OCI-LY3 (cell line): ENCODE measurements at regions not wholly inside any gene's neighbourhood (a gene's known extent, or its start where the extent isn't known, plus 50 kb on each side); places are given as distances from the start of the nearest gene placed in this dataset.

Experiments
- H2AFZ ChIP-seq: fragments of 200-600, 300-600 bp; shearing (Covaris generic); 2 replicates; pipeline ENCODE4 v1.6.0; 2014; ENCODE audit warnings: antibody characterized with exemption, low read depth, low read length
- H3K27ac ChIP-seq: fragments of 200-600, 300-600 bp; sonication (generic); 2 replicates; pipeline ENCODE4 v1.5.1; 2014; ENCODE audit warnings: mild to moderate bottlenecking, low read length, moderate library complexity, mixed read lengths
- H3K27me3 ChIP-seq: fragments of 200-600, 300-600 bp; sonication (generic); 2 replicates; pipeline ENCODE4 v1.6.1; 2014; ENCODE audit warnings: low read depth, low read length, mixed read lengths
- H3K36me3 ChIP-seq: fragments of 200-600, 300-600 bp; sonication (generic); replicated peaks from 2 replicates; pipeline ENCODE3; 2014; ENCODE audit warnings: low read depth, low read length, mixed read lengths
- H3K4me1 ChIP-seq: fragments of 300-600, 200-600 bp; sonication (generic); 2 replicates; pipeline ENCODE4 v1.6.1; 2014; ENCODE audit warnings: low read length, mixed read lengths
- H3K4me2 ChIP-seq: fragments of 200-600, 300-600 bp; sonication (generic); 2 replicates; pipeline ENCODE4 v1.6.1; 2014; ENCODE audit warnings: low read length, mixed read lengths
- H3K4me3 ChIP-seq: fragments of 300-600, 200-600 bp; sonication (generic); 2 replicates; pipeline ENCODE4 v1.5.1; 2014; ENCODE audit warnings: antibody characterized with exemption, mild to moderate bottlenecking, low read length, moderate library complexity
- H3K79me2 ChIP-seq: fragments of 300-600, 200-600 bp; shearing (Covaris generic); 2 replicates; pipeline ENCODE4 v1.6.1; 2014; ENCODE audit warnings: mild to moderate bottlenecking, low read length, mixed read lengths
- H3K9ac ChIP-seq: fragments of 300-600, 200-600 bp; shearing (Covaris generic); 2 replicates; pipeline ENCODE4 v1.6.0; 2014; ENCODE audit warnings: mild to moderate bottlenecking, low read length, moderate library complexity
- H3K9me3 ChIP-seq: fragments of 200-600, 300-600 bp; shearing (Covaris generic); 2 replicates; pipeline ENCODE4 v1.6.1; 2014; ENCODE audit warnings: low read length, mixed read lengths; ENCODE audit not compliant: insufficient read depth
- H4K20me1 ChIP-seq: fragments of 200-600, 300-600 bp; sonication (generic); 2 replicates; pipeline ENCODE4 v1.6.1; 2016; ENCODE audit warnings: low read length, mixed read lengths; ENCODE audit not compliant: insufficient read depth
- EZH2phosphoT487 ChIP-seq: fragments of 200-600 bp; shearing (Covaris generic); IDR thresholded peaks from 2 replicates; pipeline ENCODE4 v1.6.1; 2018; ENCODE audit warnings: antibody characterized with exemption, mixed run types, low read depth
- TF ChIP-seq, protein P1 (sequence below): fragments of 200-600, 300-600 bp; sonication (generic); IDR thresholded peaks from 2 replicates; pipeline ENCODE4 v1.5.1; 2014; ENCODE audit warnings: antibody characterized with exemption, low read length, low read depth

DNA sequence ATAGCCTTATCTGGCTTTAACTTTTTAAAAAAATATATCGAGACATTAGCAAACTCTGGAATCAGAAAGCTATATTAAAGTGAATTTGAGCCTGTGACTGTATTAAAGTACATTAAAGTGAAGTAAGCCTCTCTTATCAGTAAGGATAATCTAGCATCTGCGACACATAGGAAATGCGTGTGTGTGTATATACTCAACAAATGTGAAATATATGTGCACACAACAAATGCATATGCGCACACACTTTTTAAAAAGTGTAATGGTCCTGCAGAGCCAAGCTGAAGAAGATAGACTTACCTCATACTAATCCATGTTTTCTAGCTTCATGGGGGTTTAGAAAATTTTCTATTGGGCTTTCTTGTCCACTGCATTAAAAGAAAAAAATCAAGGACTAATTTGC, 437.1 kb downstream of the ZIC1 start:
- Histone ChIP-seq H2AFZ (no peak overlapping the region), H3K36me3 (no peaks in the 10 kb centered on the region), H3K9me3 (no peaks in the 10 kb centered on the region), H3K27ac (no peak overlapping the region), H3K27me3 (no peaks in the 10 kb centered on the region), H3K9ac (no peak overlapping the region), H3K4me2 (no peak overlapping the region), H4K20me1 (no peaks in the 10 kb centered on the region), H3K4me3 (no peak overlapping the region), H3K79me2 (no peaks in the 10 kb centered on the region), H3K4me1 (no peaks in the 10 kb centered on the region)
- no peak for TF ChIP-seq EZH2phosphoT487
- TF ChIP-seq, protein P1, sequence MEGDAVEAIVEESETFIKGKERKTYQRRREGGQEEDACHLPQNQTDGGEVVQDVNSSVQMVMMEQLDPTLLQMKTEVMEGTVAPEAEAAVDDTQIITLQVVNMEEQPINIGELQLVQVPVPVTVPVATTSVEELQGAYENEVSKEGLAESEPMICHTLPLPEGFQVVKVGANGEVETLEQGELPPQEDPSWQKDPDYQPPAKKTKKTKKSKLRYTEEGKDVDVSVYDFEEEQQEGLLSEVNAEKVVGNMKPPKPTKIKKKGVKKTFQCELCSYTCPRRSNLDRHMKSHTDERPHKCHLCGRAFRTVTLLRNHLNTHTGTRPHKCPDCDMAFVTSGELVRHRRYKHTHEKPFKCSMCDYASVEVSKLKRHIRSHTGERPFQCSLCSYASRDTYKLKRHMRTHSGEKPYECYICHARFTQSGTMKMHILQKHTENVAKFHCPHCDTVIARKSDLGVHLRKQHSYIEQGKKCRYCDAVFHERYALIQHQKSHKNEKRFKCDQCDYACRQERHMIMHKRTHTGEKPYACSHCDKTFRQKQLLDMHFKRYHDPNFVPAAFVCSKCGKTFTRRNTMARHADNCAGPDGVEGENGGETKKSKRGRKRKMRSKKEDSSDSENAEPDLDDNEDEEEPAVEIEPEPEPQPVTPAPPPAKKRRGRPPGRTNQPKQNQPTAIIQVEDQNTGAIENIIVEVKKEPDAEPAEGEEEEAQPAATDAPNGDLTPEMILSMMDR = no peak

DNA sequence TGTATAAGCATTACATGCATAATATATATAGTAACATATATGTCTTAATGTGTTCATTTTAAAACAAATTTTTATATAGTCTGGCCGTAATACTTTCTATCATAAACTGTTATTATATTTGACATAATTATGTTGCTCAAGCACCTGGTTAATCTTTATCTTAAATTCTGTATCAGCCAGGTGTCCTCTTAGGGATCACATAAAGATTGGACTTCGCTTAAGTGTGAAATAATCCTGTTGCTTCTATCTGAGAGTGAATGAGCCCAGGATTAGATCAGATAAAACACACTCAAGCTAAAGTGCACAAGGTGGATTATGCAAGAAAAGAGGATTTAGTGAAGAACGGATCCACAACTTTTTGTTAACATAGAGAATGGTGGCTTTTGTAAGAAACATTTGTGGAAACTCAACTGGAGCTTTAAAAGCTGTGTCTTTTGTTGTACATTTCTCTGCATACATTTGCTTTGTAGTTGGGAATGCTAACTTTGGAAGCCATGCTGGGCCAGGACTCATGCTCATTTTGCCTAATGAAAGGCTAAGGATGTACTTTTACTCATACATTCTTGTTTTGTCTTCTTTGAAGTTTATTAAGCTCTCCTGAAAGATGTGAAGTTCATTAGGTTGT, 437.8 kb downstream of the ZIC1 start:
- Histone ChIP-seq H3K27ac (no peak overlapping the region), H3K9ac (no peak overlapping the region), H4K20me1 (no peaks in the 10 kb centered on the region), H2AFZ (no peak overlapping the region), H3K79me2 (no peaks in the 10 kb centered on the region), H3K4me3 (no peak overlapping the region), H3K27me3 (no peaks in the 10 kb centered on the region), H3K4me1 (no peaks in the 10 kb centered on the region), H3K36me3 (no peaks in the 10 kb centered on the region), H3K4me2 (no peak overlapping the region), H3K9me3 (no peaks in the 10 kb centered on the region)
- no peak for TF ChIP-seq EZH2phosphoT487
- TF ChIP-seq, protein P1 = no peak

DNA sequence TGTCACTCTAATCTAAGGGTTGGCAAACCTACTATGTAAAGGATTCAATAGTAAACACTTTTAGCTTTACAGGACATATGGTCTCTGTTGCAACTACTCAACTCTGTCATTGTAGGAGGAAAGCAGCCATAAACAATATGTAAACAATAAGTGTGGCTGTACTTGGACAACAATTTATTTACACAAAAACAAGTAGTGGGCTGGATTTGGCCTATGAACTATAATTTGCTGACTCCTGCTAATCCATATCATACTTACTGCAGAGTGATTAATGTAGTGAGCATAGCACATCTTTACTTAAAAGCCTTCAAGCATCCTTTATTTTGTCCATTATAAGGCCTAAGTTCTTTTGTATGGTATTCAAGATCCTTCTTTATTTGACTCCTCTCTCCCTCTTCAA, 441.9 kb downstream of the ZIC1 start:
- H3K36me3 ChIP-seq = no peaks in the 10 kb centered on the region
- no peak overlapping the region for H2AFZ ChIP-seq
- no peak overlapping the region for H3K4me3 ChIP-seq
- no peaks in the 10 kb centered on the region for H3K27me3 ChIP-seq
- 0 out of 2 replicates have a peak, but pooled peaks cover 5% of the 10 kb centered on the region for H3K9me3 ChIP-seq
- H3K27ac ChIP-seq = no peak overlapping the region
- no peak overlapping the region for H3K4me2 ChIP-seq
- no peak overlapping the region for H3K9ac ChIP-seq
- H3K4me1 ChIP-seq = no peaks in the 10 kb centered on the region
- H4K20me1 ChIP-seq = no peaks in the 10 kb centered on the region
- TF ChIP-seq, protein P1 = no peak
- no peak for TF ChIP-seq EZH2phosphoT487
- H3K79me2 ChIP-seq = no peaks in the 10 kb centered on the region

DNA sequence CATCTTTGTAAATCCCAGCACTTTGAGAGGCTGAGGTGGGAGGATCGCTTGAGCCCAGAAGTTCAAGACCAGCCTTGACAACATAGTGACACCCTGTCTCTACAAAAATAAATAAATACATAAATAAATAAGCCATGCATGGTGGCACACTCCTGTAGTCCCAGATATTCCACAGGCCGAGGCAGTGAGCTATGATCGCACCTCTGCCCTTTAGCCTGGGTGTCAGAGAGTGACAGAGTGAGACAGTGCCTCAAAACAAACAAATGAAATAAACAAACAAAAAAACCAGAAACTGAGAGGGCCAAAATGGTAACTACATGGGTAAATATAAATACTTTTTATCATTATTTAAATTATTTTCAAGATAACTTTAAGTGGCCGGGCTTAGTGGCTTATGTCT, 445.4 kb downstream of the ZIC1 start:
- H3K4me3 ChIP-seq = no peak overlapping the region
- TF ChIP-seq EZH2phosphoT487 = no peak
- TF ChIP-seq, protein P1 = no peak
- H3K27ac ChIP-seq = no peak overlapping the region

More for the DNA sequence above, 445.4 kb downstream of the ZIC1 start:
- H3K79me2 ChIP-seq = no peaks in the 10 kb centered on the region
- H3K9me3 ChIP-seq = peaks cover 6% of the 10 kb centered on the region; the same call in 1 of the 2 replicates
- no peaks in the 10 kb centered on the region for H3K36me3 ChIP-seq
- H3K4me2 ChIP-seq = no peak overlapping the region
- no peaks in the 10 kb centered on the region for H3K27me3 ChIP-seq
- no peaks in the 10 kb centered on the region for H4K20me1 ChIP-seq
- no peak overlapping the region for H3K9ac ChIP-seq
- no peaks in the 10 kb centered on the region for H3K4me1 ChIP-seq
- H2AFZ ChIP-seq = no peak overlapping the region
